Endothelial cell of umbilical vein (primary cell): ENCODE measurements at regions not wholly inside any gene's neighbourhood (a gene's known extent, or its start where the extent isn't known, plus 50 kb on each side); places are given as distances from the start of the nearest gene placed in this dataset.

Experiments
- BruUV-seq: library from RNA; stranded (reverse); fragments of 400-500 nt; replicated peaks from 2 replicates; lab custom pipeline; 2021; lab: Mats Ljungman, UMichigan
- CTCF ChIA-PET: fragments of 300-600, 350-600 bp; sonication (Branson Sonifier 250); formaldehyde crosslinking; loops from one replicate; lab custom pipeline; 2021; ENCODE audit warnings: antibody characterized with exemption, inconsistent platforms; lab: Charles Lee
- POLR2A ChIA-PET: fragments of 300-600, 350-600 bp; sonication (Branson Sonifier 250); formaldehyde crosslinking; loops from one replicate; lab custom pipeline; 2021; ENCODE audit warnings: antibody characterized with exemption, inconsistent platforms; lab: Charles Lee
- DNase-seq: peaks from one replicate; pipeline ENCODE4 v3.0.0-alpha.2; 2011; ENCODE audit warnings: low read depth, low spot score
- FAIRE-seq: peaks from 2 replicates; lab custom pipeline; 2011; peaks lifted over from hg19 to GRCh38; lab: Jason Lieb, UNC
- H2AFZ ChIP-seq: 2 replicates; pipeline ENCODE4 v1.6.0; 2012; ENCODE audit warnings: low read depth, low read length, control low read depth, inconsistent platforms
- H3K27ac ChIP-seq: 2 replicates; pipeline ENCODE4 v1.5.1; 2011; ENCODE audit warnings: low read depth, mild to moderate bottlenecking, control low read depth, low read length, moderate library complexity; ENCODE audit not compliant: insufficient read depth
- H3K27me3 ChIP-seq, 2 experiments: 2 replicates each; pipeline versions ENCODE4 v1.6.0 to v1.6.1; 2011; ENCODE audit warnings: low read length in 2 of 2, mixed read lengths in 1 of 2; ENCODE audit not compliant: control insufficient read depth in 2 of 2, insufficient read depth in 2 of 2
- H3K36me3 ChIP-seq, 2 experiments: 2 replicates in 1 of 2; 3 replicates in 1 of 2; pipeline ENCODE4 v1.5.1; 2011; ENCODE audit warnings: low read length in 2 of 2, mild to moderate bottlenecking in 1 of 2, moderate library complexity in 1 of 2; ENCODE audit not compliant: control insufficient read depth in 2 of 2, insufficient read depth in 2 of 2; ENCODE audit errors: extremely low read depth in 1 of 2
- H3K4me1 ChIP-seq: 3 replicates; pipeline ENCODE4 v1.5.1; 2011; ENCODE audit warnings: mild to moderate bottlenecking, low read length; ENCODE audit not compliant: control insufficient read depth, insufficient read depth; ENCODE audit errors: extremely low read depth
- H3K4me2 ChIP-seq: 2 replicates; pipeline ENCODE4 v1.6.1; 2011; ENCODE audit warnings: low read length, control low read depth, mixed read lengths; ENCODE audit not compliant: insufficient read depth
- H3K4me3 ChIP-seq, 3 experiments: fragments of 200-600 bp in 1 of 3; sonication (generic), shearing (Covaris generic) in 1 of 3; replicated peaks in 1 of 3; 2 replicates each; pipeline ENCODE4 v1.5.1; 2011 to 2016; ENCODE audit warnings: control low read depth in 3 of 3, low read length in 3 of 3, mild to moderate bottlenecking in 2 of 3, inconsistent platforms in 1 of 3, low read depth in 1 of 3, moderate library complexity in 1 of 3; ENCODE audit not compliant: insufficient read depth in 1 of 3
- H3K79me2 ChIP-seq: 2 replicates; pipeline ENCODE4 v1.6.0; 2012; ENCODE audit warnings: low read length, inconsistent platforms; ENCODE audit not compliant: control insufficient read depth, insufficient read depth
- H3K9ac ChIP-seq: replicated peaks from 2 replicates; pipeline ENCODE3; 2011; ENCODE audit warnings: low read length, control low read depth; ENCODE audit not compliant: insufficient read depth; ENCODE audit errors: extremely low read depth
- H3K9me1 ChIP-seq: replicated peaks from 3 replicates; pipeline ENCODE4 v1.6.0; 2011; ENCODE audit warnings: mild to moderate bottlenecking, low read length; ENCODE audit not compliant: control insufficient read depth, insufficient read depth; ENCODE audit errors: extremely low read depth
- H3K9me3 ChIP-seq: replicated peaks from 2 replicates; pipeline ENCODE4 v1.5.1; 2012; ENCODE audit warnings: low read length, inconsistent platforms; ENCODE audit not compliant: control insufficient read depth, insufficient read depth
- H4K20me1 ChIP-seq: replicated peaks from 2 replicates; pipeline ENCODE3; 2011; ENCODE audit warnings: mild to moderate bottlenecking, low read length; ENCODE audit not compliant: control insufficient read depth, insufficient read depth; ENCODE audit errors: extremely low read depth
- EZH2 ChIP-seq: IDR thresholded peaks from 2 replicates; pipeline ENCODE4 v1.6.1; 2012; ENCODE audit warnings: borderline replicate concordance, low read depth, mild to moderate bottlenecking, moderate library complexity, low read length, inconsistent platforms; ENCODE audit not compliant: severe bottlenecking
- FOS ChIP-seq: IDR thresholded peaks from 2 replicates; pipeline ENCODE4 v1.6.1; 2011; ENCODE audit warnings: mild to moderate bottlenecking, low read length, moderate library complexity, borderline replicate concordance; ENCODE audit not compliant: insufficient read depth
- GATA2 ChIP-seq: IDR thresholded peaks from 2 replicates; pipeline ENCODE4 v1.7.0; 2011; ENCODE audit warnings: low read depth, mild to moderate bottlenecking, moderate library complexity, mixed read lengths, low read length; ENCODE audit not compliant: insufficient read length, insufficient read depth
- JUN ChIP-seq: IDR thresholded peaks from 2 replicates; pipeline ENCODE4 v1.6.1; 2011; ENCODE audit warnings: borderline replicate concordance, low read depth; ENCODE audit not compliant: insufficient read length, insufficient read depth
- MYC ChIP-seq: IDR thresholded peaks from one replicate; pipeline ENCODE4 v1.6.1; 2011; ENCODE audit warnings: mild to moderate bottlenecking, low read depth, low read length
- POLR2A ChIP-seq: IDR thresholded peaks from 2 replicates; pipeline ENCODE4 v1.6.1; 2012; ENCODE audit warnings: low read depth, mild to moderate bottlenecking, control low read depth, low read length
- POLR2AphosphoS5 ChIP-seq: IDR thresholded peaks from 2 replicates; pipeline ENCODE4 v1.6.1; 2012; ENCODE audit warnings: low read depth, mild to moderate bottlenecking, control low read depth, low read length, moderate library complexity; ENCODE audit not compliant: insufficient read depth
- dilution Hi-C: fragments of 300-500 bp; cut with MboI; formaldehyde crosslinking; loops from one replicate; pipeline ENCODE4 v1.15.0; 2019; ENCODE audit warnings: low sequenced_read_pairs; ENCODE audit not compliant: extremely low pct_ligation_motif_present
- intact Hi-C: fragments of 100-400 bp; cut with micrococcal nuclease; formaldehyde crosslinking; loops from one replicate; pipeline ENCODE4 v1.10.0; 2022
- TF ChIP-seq, protein P1 (sequence below), 2 donors: IDR thresholded peaks; 1 replicate in 1 of 2; 2 replicates in 1 of 2; pipeline ENCODE4 v1.5.1; 2011; ENCODE audit warnings: low read length in 2 of 2, mild to moderate bottlenecking in 2 of 2, moderate library complexity in 2 of 2, control low read depth in 1 of 2, inconsistent platforms in 1 of 2, low read depth in 1 of 2; ENCODE audit not compliant: insufficient read depth in 1 of 2; ENCODE audit errors: extremely low read depth in 1 of 2
- TF ChIP-seq, protein P2 (sequence below): IDR thresholded peaks from 2 replicates; pipeline ENCODE4 v1.6.1; 2011; ENCODE audit not compliant: insufficient read depth, insufficient read length

DNA sequence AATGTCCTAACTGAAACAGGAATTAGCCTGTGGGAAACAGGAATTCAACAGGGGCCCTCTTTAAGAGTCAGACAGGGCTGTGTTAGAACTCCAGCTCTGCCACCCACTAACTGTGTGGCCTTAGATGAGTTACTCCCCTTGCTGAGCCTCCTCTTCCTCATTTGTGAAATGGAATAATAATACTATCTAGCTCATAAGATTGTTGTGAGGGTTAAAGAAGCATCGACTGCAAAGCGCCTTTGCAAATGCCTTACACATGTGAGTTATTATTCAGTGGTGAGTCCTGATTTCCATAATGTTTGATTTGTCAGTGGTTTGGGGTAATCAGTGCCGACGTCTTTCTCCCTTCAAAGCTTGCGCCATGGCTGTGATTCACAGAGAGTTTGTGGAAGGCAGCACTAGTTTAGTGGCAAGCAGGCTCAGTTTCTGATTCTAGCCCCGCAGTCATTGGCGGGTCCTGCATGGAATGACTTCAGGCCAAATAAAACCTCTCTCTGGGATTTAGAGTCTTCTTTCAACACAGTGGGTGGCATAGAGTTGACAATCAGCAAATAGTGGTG is 388.5 kb downstream of the PLPP3 start:
- H3K27me3 ChIP-seq: no peaks in the 10 kb centered on the region
- ChIA-PET CTCF (interaction anchor here (1.2 to 1.8 kb wide), 2 partner anchors 18 to 111 kb away, joined by 3 to 5 read pairs; no protein-coding TSS in a partner anchor), POLR2A (no interaction called here)
- no peak for FAIRE-seq
- TF ChIP-seq, protein P1, sequence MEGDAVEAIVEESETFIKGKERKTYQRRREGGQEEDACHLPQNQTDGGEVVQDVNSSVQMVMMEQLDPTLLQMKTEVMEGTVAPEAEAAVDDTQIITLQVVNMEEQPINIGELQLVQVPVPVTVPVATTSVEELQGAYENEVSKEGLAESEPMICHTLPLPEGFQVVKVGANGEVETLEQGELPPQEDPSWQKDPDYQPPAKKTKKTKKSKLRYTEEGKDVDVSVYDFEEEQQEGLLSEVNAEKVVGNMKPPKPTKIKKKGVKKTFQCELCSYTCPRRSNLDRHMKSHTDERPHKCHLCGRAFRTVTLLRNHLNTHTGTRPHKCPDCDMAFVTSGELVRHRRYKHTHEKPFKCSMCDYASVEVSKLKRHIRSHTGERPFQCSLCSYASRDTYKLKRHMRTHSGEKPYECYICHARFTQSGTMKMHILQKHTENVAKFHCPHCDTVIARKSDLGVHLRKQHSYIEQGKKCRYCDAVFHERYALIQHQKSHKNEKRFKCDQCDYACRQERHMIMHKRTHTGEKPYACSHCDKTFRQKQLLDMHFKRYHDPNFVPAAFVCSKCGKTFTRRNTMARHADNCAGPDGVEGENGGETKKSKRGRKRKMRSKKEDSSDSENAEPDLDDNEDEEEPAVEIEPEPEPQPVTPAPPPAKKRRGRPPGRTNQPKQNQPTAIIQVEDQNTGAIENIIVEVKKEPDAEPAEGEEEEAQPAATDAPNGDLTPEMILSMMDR (IDR thresholded peaks at IDR 0.05; ENCODE audit: extremely low read depth in 1 of 2, insufficient read depth in 1 of 2, low read depth in 1 of 2, low read length in 2 of 2): no peak
- TF ChIP-seq FOS: no peak
- no peak for TF ChIP-seq POLR2AphosphoS5
- no peak for TF ChIP-seq GATA2
- no peak for TF ChIP-seq JUN
- TF ChIP-seq, protein P2, sequence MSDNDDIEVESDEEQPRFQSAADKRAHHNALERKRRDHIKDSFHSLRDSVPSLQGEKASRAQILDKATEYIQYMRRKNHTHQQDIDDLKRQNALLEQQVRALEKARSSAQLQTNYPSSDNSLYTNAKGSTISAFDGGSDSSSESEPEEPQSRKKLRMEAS: no peak
- TF ChIP-seq EZH2: no peak
- TF ChIP-seq POLR2A: no peak
- no peak for TF ChIP-seq MYC
- dilution Hi-C loops (no loop called here), intact Hi-C loops (no loop called here)
- no peaks in the 10 kb centered on the region for H3K36me3 ChIP-seq
- no peaks in the 10 kb centered on the region for H3K79me2 ChIP-seq
- no TSS peak for BruUV-seq
- H3K9ac ChIP-seq: no peak overlapping the region
- H3K9me1 ChIP-seq: no peaks in the 10 kb centered on the region
- H3K4me1 ChIP-seq: no peaks in the 10 kb centered on the region
- H3K27ac ChIP-seq: no peak overlapping the region
- no peak overlapping the region for H3K4me2 ChIP-seq
- H3K4me3 ChIP-seq: no peak overlapping the region
- no peaks in the 10 kb centered on the region for H3K9me3 ChIP-seq
- DNase-seq: no peak
- H4K20me1 ChIP-seq: no peaks in the 10 kb centered on the region
- no peak overlapping the region for H2AFZ ChIP-seq
